ENCODE measurements at regions not wholly inside any gene's neighbourhood (a gene's known extent, or its start where the extent isn't known, plus 50 kb on each side); places are given as distances from the start of the nearest gene placed in this dataset.
"Not testable (repeated sequence)": the region's sequence is repeated elsewhere in the genome, so short reads cannot be mapped to it uniquely, and the experiment has no call there.

GRCh38 chr2:8609357-8609811 lies 72.5 kb upstream of the ID2 start:
- Histone ChIP-seq H3K27ac (ENCODE audit: low read depth in 1 of 2, low read length in 1 of 2) (no peak overlapping the region), H3K4me1 (ENCODE audit: control insufficient read depth in 2 of 2, insufficient read depth in 2 of 2, low read length in 2 of 2) (peaks cover 0 to 32% of the 10 kb centered on the region in 2 donors), H3K9me3 (ENCODE audit: control insufficient read depth in 2 of 2, insufficient read depth in 1 of 2, low read length in 1 of 2) (peaks cover 0 to 7% of the 10 kb centered on the region in 2 donors), H3K36me3 (ENCODE audit: control insufficient read depth in 2 of 2, insufficient read depth in 2 of 2, low read length in 1 of 2) (no peaks in the 10 kb centered on the region), H3K27me3 (ENCODE audit: control insufficient read depth in 2 of 2, insufficient read depth in 1 of 2, low read length in 1 of 2) (no peaks in the 10 kb centered on the region), H3K4me3 (ENCODE audit: low read length in 2 of 2) (no peak overlapping the region)
- 94% methylated on average over 5 of the region's 5 CpGs for WGBS
- no peak for DNase-seq (ENCODE audit: low read depth in 6 of 9, low spot score in 9 of 9)

- DNase-seq (ENCODE audit: low read depth in 6 of 9, low spot score in 9 of 9); H3K36me3 ChIP-seq (ENCODE audit: control insufficient read depth in 2 of 2, insufficient read depth in 2 of 2, low read length in 1 of 2); H3K27ac ChIP-seq (ENCODE audit: low read depth in 1 of 2, low read length in 1 of 2); H3K9me3 ChIP-seq (ENCODE audit: control insufficient read depth in 2 of 2, insufficient read depth in 1 of 2, low read length in 1 of 2); H3K27me3 ChIP-seq (ENCODE audit: control insufficient read depth in 2 of 2, insufficient read depth in 1 of 2, low read length in 1 of 2); H3K4me3 ChIP-seq (ENCODE audit: low read length in 2 of 2): not testable (repeated sequence)
- WGBS = 88% methylated on average over 3 of the region's 3 CpGs
- peaks cover 0 to 32% of the 10 kb centered on the region in 2 donors for H3K4me1 ChIP-seq (ENCODE audit: control insufficient read depth in 2 of 2, insufficient read depth in 2 of 2, low read length in 2 of 2)
Observed at GRCh38 chr2:8610775-8611174, 71.1 kb upstream of the ID2 start.

GRCh38 chr2:8611246-8611645 lies 70.6 kb upstream of the ID2 start:
- WGBS = 93% methylated on average over 7 of the region's 7 CpGs
- no peak for DNase-seq (ENCODE audit: low read depth in 6 of 9, low spot score in 9 of 9)

GRCh38 chr2:8611700-8612099 lies 70.2 kb upstream of the ID2 start:
- H3K4me3 ChIP-seq (ENCODE audit: low read length in 2 of 2) = no peak overlapping the region
- H3K4me1 ChIP-seq (ENCODE audit: control insufficient read depth in 2 of 2, insufficient read depth in 2 of 2, low read length in 2 of 2) = peaks cover 0 to 27% of the 10 kb centered on the region in 2 donors
- 91% methylated on average over 11 of the region's 11 CpGs for WGBS
- DNase-seq (ENCODE audit: low read depth in 6 of 9, low spot score in 9 of 9) = no peak
- no peaks in the 10 kb centered on the region for H3K36me3 ChIP-seq (ENCODE audit: control insufficient read depth in 2 of 2, insufficient read depth in 2 of 2, low read length in 1 of 2)
- no peak overlapping the region for H3K27ac ChIP-seq (ENCODE audit: low read depth in 1 of 2, low read length in 1 of 2)
- peaks cover 0 to 2% of the 10 kb centered on the region in 2 donors for H3K27me3 ChIP-seq (ENCODE audit: control insufficient read depth in 2 of 2, insufficient read depth in 1 of 2, low read length in 1 of 2)
- peaks cover 0 to 7% of the 10 kb centered on the region in 2 donors for H3K9me3 ChIP-seq (ENCODE audit: control insufficient read depth in 2 of 2, insufficient read depth in 1 of 2, low read length in 1 of 2)

More at GRCh38 chr2:8611246-8611645, 70.6 kb upstream of the ID2 start:
- Histone ChIP-seq H3K9me3 (ENCODE audit: control insufficient read depth in 2 of 2, insufficient read depth in 1 of 2, low read length in 1 of 2) (peaks cover 0 to 7% of the 10 kb centered on the region in 2 donors), H3K4me1 (ENCODE audit: control insufficient read depth in 2 of 2, insufficient read depth in 2 of 2, low read length in 2 of 2) (peaks cover 0 to 31% of the 10 kb centered on the region in 2 donors), H3K36me3 (ENCODE audit: control insufficient read depth in 2 of 2, insufficient read depth in 2 of 2, low read length in 1 of 2) (no peaks in the 10 kb centered on the region), H3K4me3 (ENCODE audit: low read length in 2 of 2) (no peak overlapping the region), H3K27ac (ENCODE audit: low read depth in 1 of 2, low read length in 1 of 2) (no peak overlapping the region), H3K27me3 (ENCODE audit: control insufficient read depth in 2 of 2, insufficient read depth in 1 of 2, low read length in 1 of 2) (peaks cover 0 to 2% of the 10 kb centered on the region in 2 donors)

GRCh38 chr2:8612734-8613179 lies 69.1 kb upstream of the ID2 start:
- Histone ChIP-seq H3K36me3 (ENCODE audit: control insufficient read depth in 2 of 2, insufficient read depth in 2 of 2, low read length in 1 of 2) (no peaks in the 10 kb centered on the region), H3K4me1 (ENCODE audit: control insufficient read depth in 2 of 2, insufficient read depth in 2 of 2, low read length in 2 of 2) (peaks cover 0 to 24% of the 10 kb centered on the region in 2 donors), H3K4me3 (ENCODE audit: low read length in 2 of 2) (no peak overlapping the region), H3K27me3 (ENCODE audit: control insufficient read depth in 2 of 2, insufficient read depth in 1 of 2, low read length in 1 of 2) (peaks cover 0 to 2% of the 10 kb centered on the region in 2 donors), H3K9me3 (ENCODE audit: control insufficient read depth in 2 of 2, insufficient read depth in 1 of 2, low read length in 1 of 2) (peaks cover 0 to 11% of the 10 kb centered on the region in 2 donors), H3K27ac (ENCODE audit: low read depth in 1 of 2, low read length in 1 of 2) (no peak overlapping the region)
- peak in 2 of 9 donors; percentile 30 to 45 for DNase-seq (ENCODE audit: low read depth in 6 of 9, low spot score in 9 of 9)
- 78% methylated on average over 7 of the region's 7 CpGs for WGBS

- H3K36me3 ChIP-seq (ENCODE audit: control insufficient read depth in 2 of 2, insufficient read depth in 2 of 2, low read length in 1 of 2); DNase-seq (ENCODE audit: low read depth in 6 of 9, low spot score in 9 of 9): not testable (repeated sequence)
- 98% methylated on average over 8 of the region's 8 CpGs for WGBS
Observed at GRCh38 chr2:8613207-8613999, 68.5 kb upstream of the ID2 start.

GRCh38 chr2:8614646-8615045 lies 67.2 kb upstream of the ID2 start:
- Histone ChIP-seq H3K36me3 (ENCODE audit: control insufficient read depth in 2 of 2, insufficient read depth in 2 of 2, low read length in 1 of 2) (no peaks in the 10 kb centered on the region), H3K27ac (ENCODE audit: low read depth in 1 of 2, low read length in 1 of 2) (no peak overlapping the region), H3K9me3 (ENCODE audit: control insufficient read depth in 2 of 2, insufficient read depth in 1 of 2, low read length in 1 of 2) (peaks cover 0 to 11% of the 10 kb centered on the region in 2 donors), H3K27me3 (ENCODE audit: control insufficient read depth in 2 of 2, insufficient read depth in 1 of 2, low read length in 1 of 2) (peaks cover 0 to 2% of the 10 kb centered on the region in 2 donors), H3K4me1 (ENCODE audit: control insufficient read depth in 2 of 2, insufficient read depth in 2 of 2, low read length in 2 of 2) (peaks cover 0 to 8% of the 10 kb centered on the region in 2 donors), H3K4me3 (ENCODE audit: low read length in 2 of 2) (no peak overlapping the region)
- no peak for DNase-seq (ENCODE audit: low read depth in 6 of 9, low spot score in 9 of 9)
- 97% methylated on average over 4 of the region's 4 CpGs for WGBS

More at GRCh38 chr2:8613207-8613999, 68.5 kb upstream of the ID2 start:
- not testable (repeated sequence) for H3K27me3 ChIP-seq (ENCODE audit: control insufficient read depth in 2 of 2, insufficient read depth in 1 of 2, low read length in 1 of 2); H3K4me3 ChIP-seq (ENCODE audit: low read length in 2 of 2); H3K27ac ChIP-seq (ENCODE audit: low read depth in 1 of 2, low read length in 1 of 2)
- peaks cover 0 to 17% of the 10 kb centered on the region in 2 donors for H3K4me1 ChIP-seq (ENCODE audit: control insufficient read depth in 2 of 2, insufficient read depth in 2 of 2, low read length in 2 of 2)
- peaks cover 0 to 11% of the 10 kb centered on the region in 2 donors for H3K9me3 ChIP-seq (ENCODE audit: control insufficient read depth in 2 of 2, insufficient read depth in 1 of 2, low read length in 1 of 2)

GRCh38 chr2:8615252-8615575 lies 66.6 kb upstream of the ID2 start:
- 97% methylated on average over 6 of the region's 6 CpGs for WGBS
- no peak for DNase-seq (ENCODE audit: low read depth in 6 of 9, low spot score in 9 of 9)
- Histone ChIP-seq H3K4me1 (ENCODE audit: control insufficient read depth in 2 of 2, insufficient read depth in 2 of 2, low read length in 2 of 2) (peaks cover 0 to 8% of the 10 kb centered on the region in 2 donors), H3K27me3 (ENCODE audit: control insufficient read depth in 2 of 2, insufficient read depth in 1 of 2, low read length in 1 of 2) (peaks cover 0 to 2% of the 10 kb centered on the region in 2 donors), H3K4me3 (ENCODE audit: low read length in 2 of 2) (no peak overlapping the region), H3K9me3 (ENCODE audit: control insufficient read depth in 2 of 2, insufficient read depth in 1 of 2, low read length in 1 of 2) (peaks cover 0 to 11% of the 10 kb centered on the region in 2 donors), H3K36me3 (ENCODE audit: control insufficient read depth in 2 of 2, insufficient read depth in 2 of 2, low read length in 1 of 2) (no peaks in the 10 kb centered on the region), H3K27ac (ENCODE audit: low read depth in 1 of 2, low read length in 1 of 2) (no peak overlapping the region)

- Histone ChIP-seq H3K36me3 (ENCODE audit: control insufficient read depth in 2 of 2, insufficient read depth in 2 of 2, low read length in 1 of 2) (no peaks in the 10 kb centered on the region), H3K27me3 (ENCODE audit: control insufficient read depth in 2 of 2, insufficient read depth in 1 of 2, low read length in 1 of 2) (peaks cover 0 to 2% of the 10 kb centered on the region in 2 donors), H3K4me1 (ENCODE audit: control insufficient read depth in 2 of 2, insufficient read depth in 2 of 2, low read length in 2 of 2) (peaks cover 0 to 8% of the 10 kb centered on the region in 2 donors), H3K4me3 (ENCODE audit: low read length in 2 of 2) (no peak overlapping the region), H3K9me3 (ENCODE audit: control insufficient read depth in 2 of 2, insufficient read depth in 1 of 2, low read length in 1 of 2) (peaks cover 0 to 10% of the 10 kb centered on the region in 2 donors), H3K27ac (ENCODE audit: low read depth in 1 of 2, low read length in 1 of 2) (no peak overlapping the region)
- no peak for DNase-seq (ENCODE audit: low read depth in 6 of 9, low spot score in 9 of 9)
- 96% methylated on average over 14 of the region's 14 CpGs for WGBS
Observed at GRCh38 chr2:8615576-8616281, 66.1 kb upstream of the ID2 start.
